ENCODE measurements at regions not wholly inside any gene's neighbourhood (a gene's known extent, or its start where the extent isn't known, plus 50 kb on each side); places are given as distances from the start of the nearest gene placed in this dataset.

GRCh38 chr6:144585217-144585814 lies 300.2 kb downstream of the UTRN start:
- peak; percentile 48 for DNase-seq

DNA sequence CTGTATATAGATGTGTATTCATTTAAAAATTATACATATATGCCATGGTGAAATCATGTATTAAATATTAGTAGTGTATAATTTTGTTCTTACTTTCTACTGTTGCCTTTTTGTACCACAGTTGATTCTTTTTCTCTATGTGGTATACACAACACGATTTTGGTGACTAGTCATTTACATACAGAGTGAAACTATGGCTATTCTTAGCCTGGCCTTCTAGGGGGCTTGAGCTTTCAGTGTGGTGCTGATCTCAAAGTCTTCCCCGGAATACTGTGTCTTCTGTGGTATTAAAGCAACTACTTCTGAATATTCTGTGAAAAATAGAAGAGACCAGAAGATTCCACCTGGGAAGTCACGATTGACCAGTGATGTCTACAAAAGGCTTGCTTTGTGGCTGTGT lies 301.9 kb downstream of the UTRN start:
- DNase-seq: no peak

DNA sequence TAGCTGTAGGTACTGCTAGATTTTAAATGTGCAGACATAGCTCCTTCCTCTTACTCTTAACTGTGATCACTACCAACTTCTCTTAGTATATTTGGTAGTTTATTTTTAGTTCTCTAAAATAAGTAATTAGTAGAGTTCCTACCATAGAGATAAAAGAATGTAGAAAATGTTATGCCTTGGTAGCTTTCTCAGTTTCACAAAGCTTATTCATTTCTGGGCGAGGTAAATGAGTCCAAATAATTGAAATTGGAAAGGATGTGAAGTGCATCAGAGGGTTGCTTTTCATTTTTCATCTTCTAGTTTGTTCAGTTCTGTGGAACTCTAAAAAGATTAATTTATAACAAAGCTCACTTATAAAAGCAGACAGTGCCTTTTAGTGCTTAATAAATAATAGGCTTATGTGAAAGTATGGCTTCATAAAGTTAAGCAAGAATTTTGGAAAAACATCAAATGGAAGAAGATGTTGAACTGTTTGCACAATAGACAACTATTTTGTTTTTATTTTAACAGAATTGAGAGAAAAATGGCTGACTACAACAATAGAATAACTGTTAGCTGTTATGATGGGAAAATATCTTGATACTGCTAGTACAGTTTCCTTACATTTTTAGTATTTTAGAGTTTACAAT lies 303.7 kb downstream of the UTRN start:
- no peak for DNase-seq

GRCh38 chr6:144590532-144590931 lies 305.4 kb downstream of the UTRN start:
- no peak for DNase-seq

GRCh38 chr6:144593392-144593791 lies 308.3 kb downstream of the UTRN start:
- DNase-seq: no peak

DNA sequence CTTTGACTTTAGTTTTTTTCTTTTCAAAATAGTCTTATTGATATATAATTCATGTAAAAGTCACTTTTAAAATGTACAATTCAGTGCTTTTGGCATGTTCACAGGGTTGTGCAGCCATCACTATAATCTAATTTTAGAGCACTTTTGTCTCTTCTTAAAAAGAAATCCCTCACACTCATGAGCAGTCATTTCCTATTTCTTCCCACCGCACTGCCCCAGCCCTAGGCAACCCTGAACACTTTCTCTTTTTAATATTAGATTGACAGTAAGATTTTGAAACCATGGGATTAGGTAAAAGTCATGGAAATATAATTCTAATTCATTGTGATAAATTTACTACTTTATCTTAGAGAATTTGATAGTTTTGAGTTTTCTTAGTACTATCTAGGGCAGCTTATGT lies 309.4 kb downstream of the UTRN start:
- no peak for DNase-seq

GRCh38 chr6:144595266-144595665 lies 310.1 kb downstream of the UTRN start:
- no peak for DNase-seq

GRCh38 chr6:144597511-144597910 lies 312.4 kb downstream of the UTRN start:
- no peak for DNase-seq

GRCh38 chr6:144599615-144600014 lies 314.5 kb downstream of the UTRN start:
- no peak for DNase-seq

DNA sequence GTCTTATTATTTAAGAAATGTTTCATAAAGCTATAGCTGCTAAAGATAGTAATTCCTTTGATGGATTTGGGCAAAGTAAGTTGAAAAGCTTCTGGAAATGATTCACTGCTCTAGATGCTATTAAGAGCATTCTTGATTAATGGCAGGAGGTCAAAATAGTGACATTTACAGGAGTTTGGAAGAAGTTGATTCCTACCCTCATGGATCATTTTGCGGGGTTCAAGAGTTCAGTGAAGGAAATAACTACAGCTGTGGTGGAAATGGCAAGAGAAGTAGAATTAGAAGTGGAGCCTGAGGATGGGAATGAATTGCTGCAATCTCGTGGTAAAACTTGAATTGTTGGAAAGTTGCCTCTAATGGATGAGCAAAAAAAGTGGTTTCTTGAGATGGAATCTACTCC lies 316.1 kb downstream of the UTRN start:
- DNase-seq: peak; percentile 35

- DNase-seq: no peak
Observed at GRCh38 chr6:144602523-144603180, 317.5 kb downstream of the UTRN start.

GRCh38 chr6:144606083-144606482 lies 320.9 kb downstream of the UTRN start:
- no peak for DNase-seq

DNA sequence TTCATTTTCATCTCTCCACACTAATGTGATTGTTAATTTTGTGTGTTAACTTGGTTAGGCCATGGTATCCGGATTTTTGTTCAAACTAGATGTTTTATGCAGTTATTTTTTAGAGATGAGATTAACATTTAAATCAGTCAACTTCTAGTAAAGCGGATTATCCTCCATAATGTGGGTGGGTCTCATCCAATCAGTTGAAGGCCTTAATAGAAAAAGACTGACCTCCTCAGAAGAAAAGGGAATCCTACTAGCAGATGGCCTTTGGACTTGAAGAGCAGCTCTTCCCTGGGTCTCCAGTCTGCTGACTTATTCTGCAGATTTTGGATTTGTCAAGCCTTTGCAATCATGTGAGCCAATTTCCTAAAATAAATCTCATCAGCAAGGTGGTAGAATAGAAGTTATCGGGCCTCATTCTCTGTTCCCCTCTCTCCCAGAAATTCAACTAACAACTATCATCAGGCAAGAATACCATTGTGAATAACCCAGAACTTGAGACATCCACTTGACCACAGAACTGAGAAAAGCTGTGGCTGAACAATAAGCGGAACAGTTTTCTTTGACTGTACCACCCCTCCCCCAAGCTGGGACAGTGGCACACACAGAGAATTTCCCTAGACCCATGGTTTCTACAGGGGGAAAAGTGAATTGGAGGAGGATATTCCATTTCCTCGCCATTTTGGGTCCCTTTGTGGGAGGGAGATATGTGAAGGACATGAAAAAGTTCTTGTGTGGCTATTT lies 323.0 kb downstream of the UTRN start:
- DNase-seq: no peak

DNA sequence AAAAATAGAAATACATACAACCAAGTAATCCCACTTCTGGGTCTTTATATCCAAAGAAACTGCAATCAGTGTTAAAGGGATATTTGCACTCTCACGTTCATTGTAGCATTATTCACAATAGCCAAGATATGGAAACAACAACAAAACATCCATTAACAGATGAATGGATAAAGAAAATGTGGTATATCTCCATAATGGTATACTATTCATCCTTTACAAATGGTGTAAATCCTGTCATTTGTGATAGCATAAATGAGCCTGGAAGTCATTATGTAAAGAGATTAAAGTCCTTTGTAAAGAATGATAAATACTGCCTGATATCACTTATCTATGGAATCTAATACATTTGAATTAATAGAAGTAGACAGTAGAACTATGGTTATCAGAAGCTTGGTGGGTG lies 327.7 kb downstream of the UTRN start:
- DNase-seq: no peak

GRCh38 chr6:144613859-144614258 lies 328.7 kb downstream of the UTRN start:
- no peak for DNase-seq

GRCh38 chr6:144615870-144616269 lies 330.7 kb downstream of the UTRN start:
- DNase-seq: no peak

DNA sequence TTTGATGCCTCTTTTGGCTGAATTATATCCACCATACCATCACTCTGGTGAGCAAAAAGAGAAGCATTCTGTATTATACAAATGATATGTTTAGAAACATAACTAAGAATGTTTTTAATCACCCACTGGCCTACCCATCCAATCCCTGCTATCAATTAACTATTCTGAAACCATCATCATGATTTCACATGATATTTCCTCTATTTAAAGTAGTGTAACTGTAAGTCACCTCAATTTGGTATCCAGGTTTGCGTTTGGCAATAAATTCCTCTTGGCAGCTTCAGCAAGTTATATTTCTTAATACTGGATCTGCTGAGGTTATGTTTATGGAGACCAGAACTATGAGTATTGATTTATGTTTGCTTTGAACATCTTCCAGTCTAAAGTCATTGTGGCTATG lies 332.1 kb downstream of the UTRN start:
- DNase-seq: no peak

GRCh38 chr6:144617708-144618107 lies 332.6 kb downstream of the UTRN start:
- no peak for DNase-seq

DNA sequence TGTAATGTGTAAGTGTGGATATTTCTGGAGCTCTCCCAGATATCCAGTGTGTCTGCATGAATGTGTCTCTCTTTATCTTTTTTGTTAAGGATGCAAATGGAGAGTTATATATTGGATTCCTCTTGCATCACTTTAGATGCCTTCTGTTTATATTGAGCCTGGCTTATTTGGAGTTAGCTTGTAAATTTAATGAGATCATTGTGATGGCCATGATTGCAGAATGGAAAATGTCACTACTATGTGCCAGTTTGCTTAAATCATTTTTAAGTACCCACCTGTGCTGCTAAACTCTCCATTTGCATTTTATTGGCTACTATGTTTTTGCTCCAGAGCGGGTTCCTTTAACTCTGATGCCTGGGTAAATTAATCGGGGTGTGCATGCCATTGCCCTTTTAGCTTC lies 334.8 kb downstream of the UTRN start:
- DNase-seq: no peak

GRCh38 chr6:144621332-144621731 lies 336.2 kb downstream of the UTRN start:
- no peak for DNase-seq

DNA sequence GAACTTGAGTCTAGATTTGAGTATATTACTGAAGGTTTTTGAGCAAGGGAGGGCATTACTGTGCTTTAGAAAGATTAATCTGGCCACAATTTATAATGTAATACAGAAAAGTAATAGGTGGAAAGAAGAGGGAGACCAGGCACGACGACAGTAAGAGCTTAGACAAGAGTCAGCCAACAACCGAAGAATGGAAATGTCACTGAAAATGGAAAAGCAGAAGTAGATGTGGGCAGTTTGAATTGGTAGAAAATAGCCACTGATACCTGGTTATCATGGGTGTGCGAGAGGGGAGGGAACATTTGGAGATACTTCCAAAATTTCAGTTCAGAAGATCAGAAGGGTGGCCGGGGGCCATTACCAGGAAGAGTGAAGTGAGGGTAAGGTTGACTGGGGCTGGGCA lies 339.1 kb downstream of the UTRN start:
- no peak for DNase-seq

- DNase-seq: no peak
Observed at GRCh38 chr6:144624716-144625115, 339.6 kb downstream of the UTRN start.

- no peak for DNase-seq
Observed at GRCh38 chr6:144630857-144631256, 345.7 kb downstream of the UTRN start.

GRCh38 chr6:144632266-144632665 lies 347.1 kb downstream of the UTRN start:
- DNase-seq: no peak

Data from EL (cell line).